Hematopoietic multipotent progenitor cell treated with erythropoietin and hydrocortisone succinate and interleukin-3 and kit ligand, for 4 days (in vitro differentiated cells): ENCODE measurements at regions not wholly inside any gene's neighbourhood (a gene's known extent, or its start where the extent isn't known, plus 50 kb on each side); places are given as distances from the start of the nearest gene placed in this dataset.
"Not testable (repeated sequence)": the region's sequence is repeated elsewhere in the genome, so short reads cannot be mapped to it uniquely, and the experiment has no call there.

Experiments used
- DNase-seq: peaks from one replicate; pipeline ENCODE4 v3.0.0-alpha.2; 2015

DNA sequence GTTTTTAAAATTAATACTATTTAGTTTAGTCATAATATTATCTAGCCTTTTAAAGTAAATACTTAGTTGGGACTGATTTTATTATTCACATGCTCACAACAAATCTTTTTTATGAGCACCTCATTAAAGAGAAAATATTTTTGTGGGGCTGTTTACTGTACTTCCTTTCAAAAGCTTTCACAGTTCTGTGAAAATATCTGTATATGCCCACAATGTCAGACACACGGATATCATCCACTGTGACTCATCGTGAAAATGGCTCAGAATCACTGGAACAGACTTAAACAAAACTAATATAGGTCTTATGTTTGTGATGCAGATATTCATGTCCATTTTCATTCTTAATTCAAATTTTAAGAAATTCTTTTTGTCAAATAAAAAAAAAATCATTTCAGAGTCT is 305.2 kb downstream of the RAB38 start:
- no peak for DNase-seq

- no peak for DNase-seq
Measured at GRCh38 chr11:87866951-87867350, 308.3 kb downstream of the RAB38 start.

GRCh38 chr11:87861030-87861429 is 314.2 kb downstream of the RAB38 start:
- DNase-seq, result no peak

DNA sequence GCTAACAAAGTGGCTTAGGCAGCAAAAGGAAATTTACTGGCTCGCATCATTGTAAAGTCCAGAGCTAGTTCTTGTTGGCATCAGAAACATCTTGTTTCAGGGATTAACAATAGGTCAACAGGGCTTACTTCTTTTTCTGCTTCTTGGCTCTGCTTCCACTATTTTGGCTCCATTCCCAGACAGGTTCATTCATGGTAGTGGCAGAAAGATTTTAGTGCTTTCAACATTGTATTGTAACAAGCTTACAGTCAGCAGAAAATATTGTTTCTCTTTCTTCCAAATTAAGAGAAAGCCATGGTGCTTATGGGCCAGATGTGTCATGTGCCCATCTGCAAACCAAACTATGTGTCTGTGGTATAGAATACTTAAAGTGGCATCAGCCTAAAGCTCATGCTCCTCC is 315.6 kb downstream of the RAB38 start:
- DNase-seq, result no peak

GRCh38 chr11:87851827-87852226 is 323.4 kb downstream of the RAB38 start:
- no peak for DNase-seq

- no peak for DNase-seq
Measured at GRCh38 chr11:87851234-87851633, 324.0 kb downstream of the RAB38 start.

DNA sequence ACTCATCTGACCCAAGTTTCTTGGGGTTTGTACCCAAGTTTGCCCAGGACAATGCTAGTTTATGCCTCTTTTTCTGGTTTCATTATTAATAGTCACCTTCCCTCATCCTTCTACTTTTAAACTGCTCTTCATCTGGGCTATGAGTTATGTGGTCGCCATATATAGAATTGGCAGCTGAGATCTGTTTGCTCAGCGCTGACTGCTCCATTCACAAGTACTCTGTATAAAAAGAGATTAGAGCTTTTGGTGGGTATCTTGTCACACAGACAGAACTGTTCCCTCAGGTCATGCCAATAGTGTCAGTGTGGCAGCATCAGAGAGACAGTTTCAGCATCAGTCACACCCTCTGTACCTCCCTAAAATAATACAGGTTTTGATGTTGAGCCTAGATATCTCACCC is 326.0 kb downstream of the RAB38 start:
- no peak for DNase-seq

GRCh38 chr11:87840786-87841185 is 334.5 kb downstream of the RAB38 start:
- DNase-seq, result no peak

GRCh38 chr11:87832211-87832610 is 343.0 kb downstream of the RAB38 start:
- DNase-seq, result no peak

- DNase-seq, result no peak
Measured at GRCh38 chr11:87820011-87820410, 355.2 kb downstream of the RAB38 start.

DNA sequence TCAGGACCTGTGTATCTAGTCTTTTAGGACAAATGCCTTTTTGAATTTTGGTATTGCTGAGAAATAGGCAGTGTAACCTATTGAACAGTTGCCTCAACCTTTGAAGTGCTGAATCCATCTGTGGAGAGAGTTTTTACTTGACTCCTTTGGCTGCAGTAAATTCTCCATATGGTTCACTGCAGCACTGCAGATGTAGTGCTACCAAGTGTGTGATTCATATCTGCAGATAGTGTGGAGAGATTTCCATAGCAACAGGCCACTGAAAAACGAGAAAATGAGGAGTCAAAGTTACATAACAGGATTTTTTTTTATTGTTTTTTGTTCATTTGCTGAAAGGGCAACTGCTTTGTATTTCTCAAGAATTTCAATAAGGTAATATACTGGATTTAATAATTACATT is 356.1 kb downstream of the RAB38 start:
- DNase-seq, result no peak

GRCh38 chr11:87812571-87813365 is 362.5 kb downstream of the RAB38 start:
- DNase-seq, result no peak

GRCh38 chr11:87810486-87810885 is 364.8 kb downstream of the RAB38 start:
- DNase-seq, result no peak

- no peak for DNase-seq
Measured at GRCh38 chr11:87809256-87809655, 366.0 kb downstream of the RAB38 start.

DNA sequence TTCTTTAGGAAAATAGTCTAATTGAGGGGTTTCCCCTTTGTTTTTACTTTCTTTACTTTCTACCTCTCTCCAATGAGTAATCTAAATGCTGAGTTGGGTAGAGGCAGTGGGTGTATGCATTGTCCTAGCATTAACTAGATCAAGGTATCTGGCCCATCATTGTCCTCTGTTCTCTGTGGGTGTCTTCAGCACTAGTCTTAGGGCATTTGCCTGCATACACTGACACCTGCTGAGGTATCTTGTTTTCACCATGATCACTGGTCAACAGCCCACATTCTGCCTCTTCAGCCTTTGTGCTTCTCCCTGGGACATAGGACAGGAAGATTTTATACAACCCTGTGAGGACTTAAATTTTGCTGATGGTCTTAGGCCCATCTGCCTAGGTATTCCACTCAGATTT is 371.1 kb downstream of the RAB38 start:
- DNase-seq, result no peak

DNA sequence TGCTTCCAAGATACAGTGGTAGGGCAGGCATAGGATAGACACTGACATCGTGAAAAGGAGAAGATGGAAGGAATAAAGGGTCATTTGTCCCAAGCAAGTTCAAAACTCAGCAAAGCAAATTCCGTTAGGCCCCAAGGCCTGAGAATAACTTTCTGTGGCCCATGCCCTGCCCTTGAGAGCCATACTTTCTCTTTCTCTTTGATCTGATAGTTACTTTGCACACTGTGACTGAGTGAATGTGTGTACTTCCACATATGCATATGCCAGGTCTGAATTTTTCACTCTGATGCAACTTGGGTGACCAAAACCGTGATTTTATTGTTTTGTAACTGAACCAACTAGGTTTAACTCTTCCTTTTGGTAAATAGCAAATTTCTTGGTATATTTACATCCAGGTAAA is 371.5 kb downstream of the RAB38 start:
- DNase-seq, result no peak

GRCh38 chr11:87784862-87785261 is 390.4 kb downstream of the RAB38 start:
- DNase-seq, result not testable (repeated sequence)

- no peak for DNase-seq
Measured at GRCh38 chr11:87780068-87780413, 395.2 kb downstream of the RAB38 start.

- DNase-seq, result no peak
Measured at GRCh38 chr11:87779276-87780067, 395.8 kb downstream of the RAB38 start.

GRCh38 chr11:87778357-87778756 is 396.9 kb downstream of the RAB38 start:
- no peak for DNase-seq

- no peak for DNase-seq
Measured at GRCh38 chr11:87775036-87775435, 400.2 kb downstream of the RAB38 start.

DNA sequence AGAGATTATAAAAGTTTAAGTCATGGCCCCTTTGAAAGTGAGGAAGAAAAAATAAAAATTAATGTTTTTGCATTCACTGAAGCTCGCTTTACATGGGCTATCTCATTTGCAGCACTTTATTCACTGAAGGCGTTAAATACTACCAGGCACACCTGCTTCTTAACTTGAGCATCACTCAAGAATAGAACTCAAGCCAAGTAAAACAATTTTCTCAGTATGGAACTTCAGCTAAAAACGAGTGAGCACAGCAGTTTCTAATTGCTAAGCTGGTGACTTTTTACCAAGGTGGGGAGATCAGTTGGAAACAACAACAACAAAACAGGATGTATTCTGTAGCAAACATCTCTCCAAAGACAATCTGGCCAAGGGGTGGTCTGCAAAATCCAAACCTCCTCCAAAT is 405.6 kb downstream of the RAB38 start:
- no peak for DNase-seq

DNA sequence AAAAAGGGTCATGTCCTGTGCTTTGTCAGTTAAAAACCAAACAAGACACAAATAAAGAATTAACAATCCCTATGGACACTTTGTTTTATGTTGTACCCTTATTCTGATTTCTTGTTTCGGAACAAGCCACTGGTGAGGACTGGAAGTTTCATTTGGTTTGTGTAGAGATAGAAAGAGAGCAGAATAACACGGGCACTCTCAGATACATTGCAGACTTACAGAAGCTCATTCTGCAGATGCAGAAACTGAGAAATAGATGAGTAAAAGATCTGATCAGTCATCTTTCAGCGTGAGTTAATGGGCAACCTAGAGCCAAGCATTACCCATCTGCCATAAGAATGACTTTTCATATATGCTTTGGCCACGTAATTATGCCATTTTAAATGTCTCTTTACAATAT is 407.6 kb downstream of the RAB38 start:
- DNase-seq, result no peak

DNA sequence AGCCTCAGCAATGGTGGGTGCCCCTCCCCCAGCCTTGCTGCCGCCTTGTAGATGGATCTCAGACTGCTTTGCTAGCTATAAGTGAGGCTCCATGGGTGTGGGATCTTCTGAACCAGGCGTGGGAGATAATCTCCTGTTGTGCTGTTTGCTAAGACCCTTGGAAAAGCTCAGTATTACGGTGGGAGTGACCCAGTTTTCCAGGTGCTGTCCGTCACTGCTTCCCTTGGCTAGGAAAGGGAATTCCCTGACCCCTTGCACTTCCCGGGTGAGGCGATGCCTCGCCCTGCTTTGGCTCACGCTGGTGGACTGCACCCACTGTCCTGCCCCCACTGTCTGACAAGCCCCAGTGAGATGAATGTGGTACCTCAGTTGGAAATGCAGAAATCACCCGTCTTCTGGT is 411.2 kb downstream of the RAB38 start:
- DNase-seq, result not testable (repeated sequence)

GRCh38 chr11:87754685-87755084 is 420.6 kb downstream of the RAB38 start:
- no peak for DNase-seq
